WTC11 (cell line): ENCODE measurements at regions not wholly inside any gene's neighbourhood (a gene's known extent, or its start where the extent isn't known, plus 50 kb on each side); places are given as distances from the start of the nearest gene placed in this dataset.

ENCODE experiments used
- ATAC-seq: fragments of 200-7000 bp; cut with Tn5 transposase; 2 replicates; pipeline ENCODE4 v1.10.0; 2021; ENCODE audit warnings: mild to moderate bottlenecking, moderate library complexity
- CTCF ChIA-PET: fragments of 300-600 bp; sonication (Branson Sonifier 250); formaldehyde crosslinking; loops from one replicate; lab custom pipeline; 2021; ENCODE audit warnings: antibody characterized with exemption; lab: Charles Lee
- POLR2A ChIA-PET: fragments of 350-600 bp; sonication (Branson Sonifier 250); formaldehyde crosslinking; loops from one replicate; lab custom pipeline; 2021; ENCODE audit warnings: antibody characterized with exemption; lab: Charles Lee
- DNase-seq: peaks from one replicate; pipeline ENCODE4 v3.0.0; 2021; ENCODE audit warnings: low spot score
- H3K27ac Mint-ChIP-seq: 2 replicates; pipeline ENCODE4 v1.8.0; 2021; ENCODE audit warnings: mixed read lengths
- H3K27me3 Mint-ChIP-seq: 2 replicates; pipeline ENCODE4 v1.8.0; 2021; ENCODE audit warnings: low read depth, mild to moderate bottlenecking, moderate library complexity, mixed read lengths
- H3K36me3 Mint-ChIP-seq: 2 replicates; pipeline ENCODE4 v1.8.0; 2021; ENCODE audit warnings: mixed read lengths
- H3K4me1 Mint-ChIP-seq: 2 replicates; pipeline ENCODE4 v1.8.0; 2022; ENCODE audit warnings: mixed read lengths
- H3K4me3 Mint-ChIP-seq: 2 replicates; pipeline ENCODE4 v1.8.0; 2021; ENCODE audit warnings: mild to moderate bottlenecking, moderate library complexity, mixed read lengths
- H3K9me3 Mint-ChIP-seq: 2 replicates; pipeline ENCODE4 v1.8.0; 2021; ENCODE audit warnings: mixed read lengths
- AR ChIP-seq: fragments of 250-450 bp; sonication (Bioruptor Pico); IDR thresholded peaks from 2 replicates; pipeline ENCODE4 v1.9.0; 2021; ENCODE audit warnings: mild to moderate bottlenecking
- ATF1 ChIP-seq: sonication (generic); formaldehyde crosslinking; IDR thresholded peaks from 2 replicates; pipeline ENCODE4 v1.8.1; 2023; ENCODE audit warnings: mild to moderate bottlenecking, moderate library complexity, missing genetic modification reagents
- CREM ChIP-seq: sonication (generic); formaldehyde crosslinking; IDR thresholded peaks from 2 replicates; pipeline ENCODE4 v1.8.1; 2022; ENCODE audit warnings: mild to moderate bottlenecking, missing genetic modification reagents, moderate library complexity
- E2F1 ChIP-seq: sonication (generic); formaldehyde crosslinking; IDR thresholded peaks from 2 replicates; pipeline ENCODE4 v1.8.0; 2022; ENCODE audit warnings: mild to moderate bottlenecking, missing genetic modification reagents
- JUN ChIP-seq: sonication (generic); formaldehyde crosslinking; IDR thresholded peaks from 2 replicates; pipeline ENCODE4 v1.8.0; 2023; ENCODE audit warnings: mild to moderate bottlenecking, missing genetic modification reagents
- MAX ChIP-seq: sonication (generic); formaldehyde crosslinking; IDR thresholded peaks from 2 replicates; pipeline ENCODE4 v1.8.0; 2022; ENCODE audit warnings: mild to moderate bottlenecking, missing genetic modification reagents
- MLX ChIP-seq: sonication (generic); formaldehyde crosslinking; IDR thresholded peaks from 2 replicates; pipeline ENCODE4 v1.8.1; 2023; ENCODE audit warnings: mild to moderate bottlenecking, missing genetic modification reagents, moderate library complexity
- MYBL2 ChIP-seq: sonication (generic); formaldehyde crosslinking; IDR thresholded peaks from 2 replicates; pipeline ENCODE4 v1.8.1; 2023; ENCODE audit warnings: mild to moderate bottlenecking, moderate library complexity, missing genetic modification reagents
- NFE2L1 ChIP-seq: sonication (generic); formaldehyde crosslinking; IDR thresholded peaks from 2 replicates; pipeline ENCODE4 v1.8.1; 2023; ENCODE audit warnings: missing genetic modification reagents
- NR1H2 ChIP-seq: sonication (generic); formaldehyde crosslinking; IDR thresholded peaks from 2 replicates; pipeline ENCODE4 v1.9.0; 2021; ENCODE audit warnings: mild to moderate bottlenecking, moderate library complexity, missing genetic modification reagents
- NR2C2 ChIP-seq: sonication (generic); formaldehyde crosslinking; IDR thresholded peaks from 2 replicates; pipeline ENCODE4 v1.8.0; 2022; ENCODE audit warnings: mild to moderate bottlenecking, missing genetic modification reagents
- NR3C1 ChIP-seq: sonication (generic); formaldehyde crosslinking; conservative IDR thresholded peaks from 2 replicates; pipeline ENCODE4 v1.8.1; 2023; ENCODE audit warnings: low read depth, mild to moderate bottlenecking, missing genetic modification reagents
- PRDM15 ChIP-seq: sonication (generic); formaldehyde crosslinking; IDR thresholded peaks from 2 replicates; pipeline ENCODE4 v1.8.0; 2022; ENCODE audit warnings: missing genetic modification reagents
- PRRX2 ChIP-seq: fragments of 250-450 bp; sonication (Bioruptor Pico); IDR thresholded peaks from 2 replicates; pipeline ENCODE4 v1.8.0; 2021; ENCODE audit warnings: mild to moderate bottlenecking
- SOX15 ChIP-seq: fragments of 250-450 bp; sonication (Bioruptor Pico); IDR thresholded peaks from 2 replicates; pipeline ENCODE4 v1.9.0; 2021; ENCODE audit warnings: mild to moderate bottlenecking
- USF1 ChIP-seq: sonication (generic); formaldehyde crosslinking; IDR thresholded peaks from 2 replicates; pipeline ENCODE4 v1.8.0; 2022; ENCODE audit warnings: mild to moderate bottlenecking, missing genetic modification reagents
- ZBTB21 ChIP-seq: sonication (generic); formaldehyde crosslinking; IDR thresholded peaks from 2 replicates; pipeline ENCODE4 v1.8.1; 2023; ENCODE audit warnings: mild to moderate bottlenecking, missing genetic modification reagents, borderline replicate concordance
- ZBTB43 ChIP-seq: sonication (generic); formaldehyde crosslinking; IDR thresholded peaks from 2 replicates; pipeline ENCODE4 v1.8.1; 2023; ENCODE audit warnings: mild to moderate bottlenecking, missing genetic modification reagents
- ZMAT4 ChIP-seq: fragments of 250-450 bp; sonication (Bioruptor Pico); IDR thresholded peaks from 2 replicates; pipeline ENCODE4 v1.9.0; 2021; ENCODE audit warnings: mild to moderate bottlenecking
- ZNF219 ChIP-seq: sonication (generic); formaldehyde crosslinking; IDR thresholded peaks from 2 replicates; pipeline ENCODE4 v1.8.0; 2023; ENCODE audit warnings: missing genetic modification reagents, mild to moderate bottlenecking, borderline replicate concordance
- ZNF317 ChIP-seq: sonication (generic); formaldehyde crosslinking; IDR thresholded peaks from 2 replicates; pipeline ENCODE4 v1.8.1; 2023; ENCODE audit warnings: low read depth, mild to moderate bottlenecking, moderate library complexity, missing genetic modification reagents, borderline replicate concordance
- ZNF423 ChIP-seq: fragments of 250-450 bp; sonication (Bioruptor Pico); IDR thresholded peaks from 2 replicates; pipeline ENCODE4 v2.1.2; 2022; ENCODE audit warnings: mild to moderate bottlenecking, moderate library complexity
- ZNF512 ChIP-seq: sonication (generic); formaldehyde crosslinking; IDR thresholded peaks from 2 replicates; pipeline ENCODE4 v1.8.1; 2022; ENCODE audit warnings: missing genetic modification reagents, borderline replicate concordance
- ZNF671 ChIP-seq: fragments of 250-450 bp; sonication (Bioruptor Pico); IDR thresholded peaks from 2 replicates; pipeline ENCODE4 v1.8.0; 2021; ENCODE audit warnings: mild to moderate bottlenecking

- TF ChIP-seq SOX15: no peak
- no peak for TF ChIP-seq E2F1 (CRISPR knock-in tag)
- no peak for TF ChIP-seq MLX
- no peak for TF ChIP-seq ZBTB43 (CRISPR knock-in tag)
- no peak for TF ChIP-seq CREM (CRISPR knock-in tag)
- TF ChIP-seq NR3C1 (CRISPR knock-in tag): no peak
- no peak for TF ChIP-seq ZNF671 (CRISPR knock-in tag)
- no peak for TF ChIP-seq AR (CRISPR knock-in tag)
- TF ChIP-seq ZNF219 (CRISPR knock-in tag): no peak
- no peak for TF ChIP-seq USF1 (CRISPR knock-in tag)
- no peak for TF ChIP-seq NR2C2 (CRISPR knock-in tag)
- no peak for TF ChIP-seq ATF1 (CRISPR knock-in tag)
- TF ChIP-seq MAX (CRISPR knock-in tag): no peak
- TF ChIP-seq JUN: no peak
- TF ChIP-seq, all 79 proteins: peak for 0
- no peaks in the 10 kb centered on the region for H3K27me3 Mint-ChIP-seq
- no peak overlapping the region for H3K27ac Mint-ChIP-seq
- ATAC-seq (no peak), DNase-seq (no peak)
- ChIA-PET POLR2A (no interaction called here), CTCF (no interaction called here)
- no peaks in the 10 kb centered on the region for H3K9me3 Mint-ChIP-seq
- H3K4me3 Mint-ChIP-seq: no peak overlapping the region
- no peaks in the 10 kb centered on the region for H3K4me1 Mint-ChIP-seq
- H3K36me3 Mint-ChIP-seq: no peaks in the 10 kb centered on the region
Measured at GRCh38 chr14:106733771-106734170, 1207.4 kb downstream of the TMEM121 start.

- no peak overlapping the region for H3K27ac Mint-ChIP-seq
- DNase-seq (no peak), ATAC-seq (no peak)
- H3K4me1 Mint-ChIP-seq: no peaks in the 10 kb centered on the region
- ChIA-PET POLR2A (no interaction called here), CTCF (no interaction called here)
- no peaks in the 10 kb centered on the region for H3K9me3 Mint-ChIP-seq
- no peak overlapping the region for H3K4me3 Mint-ChIP-seq
- no peaks in the 10 kb centered on the region for H3K27me3 Mint-ChIP-seq
- H3K36me3 Mint-ChIP-seq: no peaks in the 10 kb centered on the region
- TF ChIP-seq NFE2L1 (CRISPR knock-in tag) (no peak), PRDM15 (CRISPR knock-in tag) (no peak), ATF1 (CRISPR knock-in tag) (no peak), NR1H2 (no peak), PRRX2 (no peak), ZNF423 (no peak), MYBL2 (CRISPR knock-in tag) (no peak), SOX15 (no peak), ZNF512 (no peak), ZBTB21 (CRISPR knock-in tag) (no peak), ZNF317 (CRISPR knock-in tag) (no peak), ZMAT4 (CRISPR knock-in tag) (no peak)
Measured at GRCh38 chr14:106737021-106737420, 1210.6 kb downstream of the TMEM121 start.
